ENCODE measurements at regions not wholly inside any gene's neighbourhood (a gene's known extent, or its start where the extent isn't known, plus 50 kb on each side); places are given as distances from the start of the nearest gene placed in this dataset.

- TF ChIP-seq, protein P1, sequence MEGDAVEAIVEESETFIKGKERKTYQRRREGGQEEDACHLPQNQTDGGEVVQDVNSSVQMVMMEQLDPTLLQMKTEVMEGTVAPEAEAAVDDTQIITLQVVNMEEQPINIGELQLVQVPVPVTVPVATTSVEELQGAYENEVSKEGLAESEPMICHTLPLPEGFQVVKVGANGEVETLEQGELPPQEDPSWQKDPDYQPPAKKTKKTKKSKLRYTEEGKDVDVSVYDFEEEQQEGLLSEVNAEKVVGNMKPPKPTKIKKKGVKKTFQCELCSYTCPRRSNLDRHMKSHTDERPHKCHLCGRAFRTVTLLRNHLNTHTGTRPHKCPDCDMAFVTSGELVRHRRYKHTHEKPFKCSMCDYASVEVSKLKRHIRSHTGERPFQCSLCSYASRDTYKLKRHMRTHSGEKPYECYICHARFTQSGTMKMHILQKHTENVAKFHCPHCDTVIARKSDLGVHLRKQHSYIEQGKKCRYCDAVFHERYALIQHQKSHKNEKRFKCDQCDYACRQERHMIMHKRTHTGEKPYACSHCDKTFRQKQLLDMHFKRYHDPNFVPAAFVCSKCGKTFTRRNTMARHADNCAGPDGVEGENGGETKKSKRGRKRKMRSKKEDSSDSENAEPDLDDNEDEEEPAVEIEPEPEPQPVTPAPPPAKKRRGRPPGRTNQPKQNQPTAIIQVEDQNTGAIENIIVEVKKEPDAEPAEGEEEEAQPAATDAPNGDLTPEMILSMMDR (conservative IDR thresholded peaks at IDR 0.05) = no peak
- no peak for TF ChIP-seq ZFX (IDR thresholded peaks at IDR 0.05)
Measured at GRCh38 chrX:124954402-124954801, 365.3 kb upstream of the TEX13C start.
